HuH-7.5 (cell line): ENCODE measurements at regions not wholly inside any gene's neighbourhood (a gene's known extent, or its start where the extent isn't known, plus 50 kb on each side); places are given as distances from the start of the nearest gene placed in this dataset.
"Not testable (repeated sequence)": the region's sequence is repeated elsewhere in the genome, so short reads cannot be mapped to it uniquely, and the experiment has no call there.

Experiments
- DNase-seq: peaks from one replicate; pipeline ENCODE4 v3.0.0; 2011; ENCODE audit warnings: low spot score

GRCh38 chr17:53330756-53331155, 492.0 kb upstream of the KIF2B start:
- DNase-seq: no peak

DNA sequence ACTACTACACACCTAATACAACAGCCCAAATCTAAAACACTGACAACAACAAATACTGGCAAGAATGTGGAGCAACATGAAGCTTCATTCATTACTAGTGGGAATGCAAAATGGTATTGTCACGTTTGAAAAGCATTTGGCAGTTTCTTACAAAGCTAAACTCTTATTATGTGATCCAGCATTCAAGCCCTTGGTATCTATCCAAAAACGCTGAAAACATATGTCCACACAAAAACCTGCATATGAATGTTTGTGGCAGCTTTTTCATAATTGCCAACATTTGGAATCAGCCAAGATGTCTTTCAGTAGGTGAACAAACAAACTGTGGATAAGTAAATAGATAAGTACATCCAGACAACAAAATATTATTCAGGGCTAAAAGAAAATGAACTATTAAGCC, 501.1 kb upstream of the KIF2B start:
- no peak for DNase-seq

GRCh38 chr17:53319947-53320346, 502.8 kb upstream of the KIF2B start:
- no peak for DNase-seq

DNA sequence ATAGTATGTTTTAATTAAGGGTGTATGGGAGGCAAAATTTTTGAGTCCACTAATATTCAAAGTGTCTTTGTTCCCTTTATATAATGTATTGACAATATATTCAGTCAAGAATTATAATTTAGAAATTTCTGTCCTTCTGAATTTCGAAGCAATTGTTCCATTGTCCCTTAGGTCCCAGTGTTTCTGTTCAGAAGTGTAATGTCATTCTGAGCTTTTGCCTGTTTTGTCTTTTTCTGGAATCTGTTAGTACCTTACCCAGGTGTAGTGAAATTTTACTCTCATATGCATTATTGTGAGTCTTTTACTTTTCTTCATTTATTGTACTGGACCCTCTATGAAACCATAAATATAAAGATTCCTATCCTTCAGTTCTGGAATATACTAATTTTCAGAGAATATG, 505.7 kb upstream of the KIF2B start:
- no peak for DNase-seq

DNA sequence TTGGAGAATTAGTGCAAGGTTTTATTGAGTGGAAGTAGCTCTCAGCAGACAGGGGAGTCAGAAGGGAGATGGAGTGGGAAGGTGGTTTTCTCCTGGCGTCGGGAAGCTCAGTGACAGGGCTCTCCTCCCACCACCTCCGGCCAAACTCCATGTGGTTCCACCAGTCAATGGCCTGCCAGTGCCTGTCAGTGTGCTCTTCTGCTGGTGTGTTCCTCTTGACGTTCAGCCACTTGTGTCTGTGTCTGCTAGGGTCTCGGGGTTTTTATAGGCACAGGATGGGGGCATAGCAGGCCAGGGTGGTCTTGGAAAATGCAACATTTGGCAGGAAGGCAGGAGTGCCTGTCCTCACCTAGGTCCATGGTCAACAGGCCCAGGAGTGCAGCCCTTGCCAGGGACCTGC, 506.7 kb upstream of the KIF2B start:
- no peak for DNase-seq

GRCh38 chr17:53314521-53314920, 508.2 kb upstream of the KIF2B start:
- no peak for DNase-seq

- no peak for DNase-seq
Measured at GRCh38 chr17:53313746-53314145, 509.0 kb upstream of the KIF2B start.

DNA sequence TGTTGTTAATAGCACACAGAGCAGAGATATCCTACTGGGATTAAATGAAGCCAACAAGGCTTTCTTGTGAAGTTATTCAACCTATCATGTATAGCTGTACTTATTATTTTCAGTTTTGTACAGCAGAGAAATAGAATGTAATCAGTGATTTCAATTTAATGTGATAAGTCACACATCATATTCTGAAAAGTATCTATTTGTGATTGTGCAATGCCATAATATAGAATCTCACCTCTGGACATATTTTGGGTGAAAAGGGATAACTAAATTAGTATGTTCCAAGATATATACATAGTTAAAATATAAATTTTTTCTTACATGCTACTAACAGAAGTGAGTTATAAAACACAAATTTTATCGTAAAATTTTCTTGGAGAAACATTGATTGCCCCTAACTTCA, 544.3 kb upstream of the KIF2B start:
- DNase-seq: no peak

GRCh38 chr17:53273126-53273525, 549.6 kb upstream of the KIF2B start:
- no peak for DNase-seq

- no peak for DNase-seq
Measured at GRCh38 chr17:53270936-53271335, 551.8 kb upstream of the KIF2B start.

DNA sequence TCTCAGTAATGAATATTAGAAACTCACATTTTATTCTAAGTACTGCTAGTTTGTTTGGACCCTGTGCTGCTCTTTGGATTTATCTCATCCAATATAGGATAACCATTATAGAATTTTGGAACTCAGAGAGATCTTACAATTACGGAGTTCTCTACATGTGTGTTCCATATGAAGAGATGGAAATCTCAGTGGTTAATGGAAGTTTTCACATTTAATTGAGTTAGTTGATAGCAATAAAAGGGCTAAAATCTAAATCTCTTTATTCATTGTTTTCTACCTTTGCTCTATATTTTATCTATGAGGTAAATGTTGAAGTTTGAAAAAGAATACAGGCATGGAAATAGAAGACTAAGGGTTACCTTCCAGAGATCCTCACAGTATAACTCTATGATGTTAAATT, 558.0 kb upstream of the KIF2B start:
- no peak for DNase-seq

DNA sequence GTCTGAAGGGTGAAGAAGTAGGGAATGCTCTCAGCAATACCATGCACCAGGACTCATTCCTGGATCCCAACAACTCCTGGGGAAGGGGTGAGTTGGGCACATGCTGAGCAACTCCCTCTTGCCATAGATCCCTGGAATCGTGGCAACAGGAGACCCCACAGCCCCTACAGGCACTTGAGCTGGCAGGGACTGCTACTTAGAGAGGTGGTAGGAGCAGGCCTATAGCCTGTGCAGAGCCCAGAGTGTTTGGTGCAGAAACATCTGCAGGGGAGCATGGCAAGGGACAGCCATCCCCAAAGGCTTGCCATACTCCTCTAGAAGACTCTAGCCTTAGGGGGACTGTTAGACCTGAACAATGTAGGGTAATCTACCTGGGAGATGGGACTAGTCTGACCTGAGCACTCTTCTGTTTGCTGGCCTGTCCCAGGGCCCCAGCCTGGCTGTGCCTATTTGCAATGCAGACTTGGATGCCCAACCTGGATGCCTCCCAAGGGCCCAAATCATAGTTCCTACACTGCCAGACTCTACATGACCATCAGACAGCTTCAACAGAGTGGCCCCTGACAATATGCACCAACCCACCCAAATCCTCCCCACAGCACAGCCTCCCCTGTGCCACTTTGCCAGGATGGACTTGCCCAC, 568.6 kb upstream of the KIF2B start:
- no peak for DNase-seq

DNA sequence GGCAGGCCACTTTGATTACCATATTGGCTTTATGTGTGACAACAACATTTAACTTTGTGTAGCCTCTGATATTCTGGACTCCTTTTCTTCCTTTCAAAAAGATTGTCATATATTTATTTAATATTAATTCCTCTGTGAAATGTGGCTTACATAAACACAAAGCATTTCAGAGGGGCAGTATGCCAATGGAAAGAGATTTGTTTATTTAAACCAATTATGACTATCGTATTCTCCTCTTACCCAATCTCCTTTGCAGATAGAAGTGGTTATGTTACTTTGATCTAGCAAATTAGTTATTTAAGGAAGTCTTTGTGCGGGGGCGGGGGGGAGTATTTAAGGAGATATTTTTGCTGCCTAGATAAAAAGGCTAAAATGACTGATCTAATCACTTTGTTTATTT, 573.7 kb upstream of the KIF2B start:
- no peak for DNase-seq

GRCh38 chr17:53234138-53234537, 588.6 kb upstream of the KIF2B start:
- DNase-seq: no peak

GRCh38 chr17:53227514-53227913, 595.2 kb upstream of the KIF2B start:
- DNase-seq: peak; percentile 0

DNA sequence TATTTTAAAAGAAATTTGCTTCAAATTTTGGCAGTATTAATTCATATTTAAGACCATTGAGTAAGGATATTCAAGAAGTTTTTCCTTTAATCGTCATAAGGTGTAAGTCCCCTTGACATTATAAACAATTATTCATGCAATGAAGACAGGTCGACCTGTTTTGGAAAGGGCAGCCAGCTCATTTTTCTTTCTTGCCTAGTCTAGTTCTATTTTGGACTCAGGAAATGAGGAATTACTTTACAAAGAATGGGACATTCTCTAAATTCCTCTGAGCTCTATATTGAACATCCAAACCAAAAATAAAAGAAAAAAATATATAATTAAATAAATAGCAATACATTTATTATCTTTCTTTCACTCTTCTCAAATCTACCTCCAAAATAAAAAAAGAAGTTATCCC, 595.6 kb upstream of the KIF2B start:
- no peak for DNase-seq

- DNase-seq: no peak
Measured at GRCh38 chr17:53219821-53220220, 602.9 kb upstream of the KIF2B start.

DNA sequence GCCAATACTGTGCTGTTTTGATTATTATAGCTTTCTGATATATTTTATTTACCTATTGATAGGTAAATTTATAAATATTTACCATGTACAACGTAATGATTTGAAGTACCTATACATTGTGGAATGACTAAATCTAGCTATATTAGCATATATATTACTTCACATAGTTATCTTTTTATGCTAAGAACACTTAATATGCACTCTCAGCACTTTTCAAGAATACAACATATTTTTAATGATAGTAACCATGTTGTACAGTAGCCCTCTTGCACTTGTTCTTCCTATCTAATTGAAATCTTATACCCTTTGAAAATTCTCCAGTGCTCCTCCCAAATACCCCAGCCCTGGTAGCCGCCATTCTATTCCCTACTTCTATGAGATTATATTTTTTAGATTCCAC, 604.0 kb upstream of the KIF2B start:
- no peak for DNase-seq

GRCh38 chr17:53217311-53217710, 605.4 kb upstream of the KIF2B start:
- DNase-seq: no peak

GRCh38 chr17:53208935-53209334, 613.8 kb upstream of the KIF2B start:
- not testable (repeated sequence) for DNase-seq

GRCh38 chr17:53193044-53193443, 629.7 kb upstream of the KIF2B start:
- DNase-seq: no peak

DNA sequence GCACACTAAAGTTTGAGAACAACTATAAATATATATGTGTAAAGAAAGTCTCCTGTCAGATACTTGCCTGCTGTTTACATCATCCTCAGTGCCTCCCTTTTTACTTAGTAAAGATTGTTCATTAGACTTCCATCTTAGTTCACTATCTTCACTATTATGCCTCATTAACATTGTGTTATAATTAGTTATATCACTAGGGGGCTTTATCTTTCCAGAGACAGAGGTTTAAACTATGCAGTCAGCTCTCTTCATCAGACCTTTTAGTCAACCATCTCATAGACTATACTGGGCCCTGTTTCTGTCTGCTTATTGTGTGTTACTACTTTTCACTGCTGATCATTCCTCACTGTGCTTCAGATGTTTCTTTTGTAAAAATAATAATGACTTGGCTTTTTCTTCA, 630.8 kb upstream of the KIF2B start:
- DNase-seq: no peak

- no peak for DNase-seq
Measured at GRCh38 chr17:53186001-53186400, 636.7 kb upstream of the KIF2B start.

- DNase-seq: no peak
Measured at GRCh38 chr17:53176629-53177028, 646.1 kb upstream of the KIF2B start.

- DNase-seq: no peak
Measured at GRCh38 chr17:53168413-53168812, 654.3 kb upstream of the KIF2B start.
